Neural cell (in vitro differentiated cells): ENCODE measurements at regions not wholly inside any gene's neighbourhood (a gene's known extent, or its start where the extent isn't known, plus 50 kb on each side); places are given as distances from the start of the nearest gene placed in this dataset.

Experiments
- H2AFZ ChIP-seq: fragments of 200-600, 300-800 bp; sonication (generic), shearing (Covaris generic); 2 replicates; pipeline ENCODE4 v1.6.0; 2014; ENCODE audit warnings: low read depth, mild to moderate bottlenecking, antibody characterized with exemption, low read length, moderate library complexity
- H3F3A ChIP-seq: fragments of 200-600 bp; shearing (Covaris generic); 2 replicates; pipeline ENCODE4 v1.6.1; 2016; ENCODE audit warnings: mild to moderate bottlenecking, moderate library complexity, mixed read lengths, antibody characterized with exemption, low read length; ENCODE audit not compliant: insufficient read depth, poor library complexity, severe bottlenecking
- H3K27ac ChIP-seq: fragments of 200-600, 300-800 bp; sonication (generic), shearing (Covaris generic); 2 replicates; pipeline ENCODE4 v1.5.1; 2014; ENCODE audit warnings: mild to moderate bottlenecking, low read length, moderate library complexity
- H3K27me3 ChIP-seq: fragments of 300-800, 200-600 bp; sonication (generic), shearing (Covaris generic); 2 replicates; pipeline ENCODE4 v1.6.0; 2014; ENCODE audit warnings: mild to moderate bottlenecking, low read depth, low read length, moderate library complexity; ENCODE audit not compliant: insufficient read depth
- H3K36me3 ChIP-seq: fragments of 300-800, 200-600 bp; sonication (generic), shearing (Covaris generic); 2 replicates; pipeline ENCODE4 v1.5.1; 2014; ENCODE audit warnings: mild to moderate bottlenecking, antibody characterized with exemption, low read length, moderate library complexity; ENCODE audit not compliant: insufficient read depth
- H3K4me2 ChIP-seq: fragments of 300-800, 200-600 bp; sonication (generic), shearing (Covaris generic); 2 replicates; pipeline ENCODE4 v1.6.0; 2014; ENCODE audit warnings: mild to moderate bottlenecking, low read length
- H3K4me3 ChIP-seq: fragments of 300-800, 200-600 bp; sonication (generic), shearing (Covaris generic); 2 replicates; pipeline ENCODE4 v1.5.1; 2014; ENCODE audit warnings: mild to moderate bottlenecking, low read length, moderate library complexity
- H3K79me2 ChIP-seq: fragments of 200-600 bp; shearing (Covaris generic); replicated peaks from 2 replicates; pipeline ENCODE4 v1.6.0; 2014; ENCODE audit warnings: mild to moderate bottlenecking, low read length, moderate library complexity; ENCODE audit not compliant: insufficient read depth
- H3K9ac ChIP-seq: fragments of 300-800, 200-600 bp; sonication (generic), shearing (Covaris generic); 2 replicates; pipeline ENCODE4 v1.6.1; 2016; ENCODE audit warnings: mild to moderate bottlenecking, low read length, mixed read lengths
- H3K9me2 ChIP-seq: fragments of 200-600 bp; shearing (Covaris generic); 2 replicates; pipeline ENCODE4 v1.6.1; 2016; ENCODE audit warnings: mild to moderate bottlenecking, low read length, mixed read lengths; ENCODE audit not compliant: insufficient read depth
- H3K9me3 ChIP-seq: fragments of 200-600, 300-800 bp; sonication (generic), shearing (Covaris generic); 2 replicates; pipeline ENCODE4 v1.6.1; 2016; ENCODE audit warnings: mild to moderate bottlenecking, mixed run types, low read length, moderate library complexity, mixed read lengths
- H4K20me1 ChIP-seq: fragments of 200-600 bp; shearing (Covaris generic); 2 replicates; pipeline ENCODE4 v1.6.1; 2016; ENCODE audit warnings: mild to moderate bottlenecking, mixed run types; ENCODE audit not compliant: insufficient read depth
- EP300 ChIP-seq: fragments of 450-650 bp; conservative IDR thresholded peaks from 2 replicates; pipeline ENCODE4 v1.6.1; 2014; ENCODE audit warnings: antibody characterized with exemption, mild to moderate bottlenecking, moderate library complexity; ENCODE audit not compliant: poor library complexity, severe bottlenecking
- EZH2 ChIP-seq: fragments of 200-600, 300-800 bp; shearing (Covaris generic), sonication (generic); IDR thresholded peaks from 2 replicates; pipeline ENCODE4 v1.6.1; 2014; ENCODE audit warnings: antibody characterized with exemption, low read length, borderline replicate concordance, mild to moderate bottlenecking; ENCODE audit not compliant: insufficient read depth, poor library complexity, severe bottlenecking
- MXI1 ChIP-seq: fragments of 450-650 bp; conservative IDR thresholded peaks from 2 replicates; pipeline ENCODE4 v1.6.1; 2014; ENCODE audit warnings: antibody characterized with exemption, mild to moderate bottlenecking; ENCODE audit not compliant: poor library complexity, severe bottlenecking
- POLR2AphosphoS5 ChIP-seq: IDR thresholded peaks from 2 replicates; pipeline ENCODE4 v1.6.1; 2012
- RAD21 ChIP-seq: fragments of 450-650 bp; conservative IDR thresholded peaks from 2 replicates; pipeline ENCODE4 v1.6.1; 2014; ENCODE audit warnings: antibody characterized with exemption, mild to moderate bottlenecking, moderate library complexity
- SMC3 ChIP-seq: fragments of 450-650 bp; conservative IDR thresholded peaks from 2 replicates; pipeline ENCODE4 v1.6.1; 2014; ENCODE audit warnings: antibody characterized with exemption, mild to moderate bottlenecking, moderate library complexity; ENCODE audit not compliant: poor library complexity
- TAF1 ChIP-seq: IDR thresholded peaks from 2 replicates; pipeline ENCODE4 v1.6.1; 2012; ENCODE audit warnings: low read depth
- TF ChIP-seq, protein P1 (sequence below): IDR thresholded peaks from 2 replicates; pipeline ENCODE4 v1.6.1; 2012; ENCODE audit warnings: borderline replicate concordance
- TF ChIP-seq, protein P2 (sequence below): fragments of 450-650 bp; IDR thresholded peaks from 2 replicates; pipeline ENCODE4 v1.5.1; 2014; ENCODE audit warnings: antibody characterized with exemption, mild to moderate bottlenecking, moderate library complexity; ENCODE audit not compliant: poor library complexity, severe bottlenecking

DNA sequence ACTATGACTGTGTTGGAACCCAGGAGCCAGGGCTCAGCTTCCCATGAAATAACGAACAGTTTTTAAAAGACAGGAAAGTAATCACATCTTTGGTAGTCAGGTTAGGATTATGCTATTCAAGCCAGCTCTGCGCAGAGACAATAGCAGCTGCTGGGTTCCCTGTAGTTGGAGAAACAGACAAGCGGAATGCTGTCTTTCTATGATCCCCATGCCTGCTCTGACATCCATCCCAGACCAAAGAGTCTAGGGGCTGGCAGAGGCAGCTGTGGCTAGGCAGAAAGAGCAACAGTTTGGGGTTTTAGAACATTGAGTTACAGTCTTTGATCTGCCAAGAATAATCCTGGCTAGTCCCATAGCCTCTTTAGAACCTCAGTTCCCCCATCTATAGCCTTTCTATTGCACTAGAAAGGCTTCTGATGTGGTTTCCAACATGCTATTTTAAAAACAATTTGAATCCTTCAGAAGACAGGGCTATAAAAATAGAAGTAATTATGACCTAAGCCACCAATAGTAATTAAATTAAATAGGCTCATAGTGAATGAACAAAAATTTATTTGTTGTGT is 146.8 kb downstream of the MTX2 start:
- Histone ChIP-seq H4K20me1 (no peaks in the 10 kb centered on the region), H3K4me3 (no peak overlapping the region), H3K36me3 (no peaks in the 10 kb centered on the region), H3K9me2 (no peaks in the 10 kb centered on the region), H3K9me3 (no peaks in the 10 kb centered on the region), H3K4me2 (no peak overlapping the region), H3K9ac (no peak overlapping the region), H2AFZ (no peak overlapping the region), H3K27ac (no peak overlapping the region), H3F3A (no peaks in the 10 kb centered on the region), H3K79me2 (no peaks in the 10 kb centered on the region), H3K27me3 (no peaks in the 10 kb centered on the region)
- TF ChIP-seq POLR2AphosphoS5 (no peak), EP300 (no peak)
- TF ChIP-seq, protein P1, sequence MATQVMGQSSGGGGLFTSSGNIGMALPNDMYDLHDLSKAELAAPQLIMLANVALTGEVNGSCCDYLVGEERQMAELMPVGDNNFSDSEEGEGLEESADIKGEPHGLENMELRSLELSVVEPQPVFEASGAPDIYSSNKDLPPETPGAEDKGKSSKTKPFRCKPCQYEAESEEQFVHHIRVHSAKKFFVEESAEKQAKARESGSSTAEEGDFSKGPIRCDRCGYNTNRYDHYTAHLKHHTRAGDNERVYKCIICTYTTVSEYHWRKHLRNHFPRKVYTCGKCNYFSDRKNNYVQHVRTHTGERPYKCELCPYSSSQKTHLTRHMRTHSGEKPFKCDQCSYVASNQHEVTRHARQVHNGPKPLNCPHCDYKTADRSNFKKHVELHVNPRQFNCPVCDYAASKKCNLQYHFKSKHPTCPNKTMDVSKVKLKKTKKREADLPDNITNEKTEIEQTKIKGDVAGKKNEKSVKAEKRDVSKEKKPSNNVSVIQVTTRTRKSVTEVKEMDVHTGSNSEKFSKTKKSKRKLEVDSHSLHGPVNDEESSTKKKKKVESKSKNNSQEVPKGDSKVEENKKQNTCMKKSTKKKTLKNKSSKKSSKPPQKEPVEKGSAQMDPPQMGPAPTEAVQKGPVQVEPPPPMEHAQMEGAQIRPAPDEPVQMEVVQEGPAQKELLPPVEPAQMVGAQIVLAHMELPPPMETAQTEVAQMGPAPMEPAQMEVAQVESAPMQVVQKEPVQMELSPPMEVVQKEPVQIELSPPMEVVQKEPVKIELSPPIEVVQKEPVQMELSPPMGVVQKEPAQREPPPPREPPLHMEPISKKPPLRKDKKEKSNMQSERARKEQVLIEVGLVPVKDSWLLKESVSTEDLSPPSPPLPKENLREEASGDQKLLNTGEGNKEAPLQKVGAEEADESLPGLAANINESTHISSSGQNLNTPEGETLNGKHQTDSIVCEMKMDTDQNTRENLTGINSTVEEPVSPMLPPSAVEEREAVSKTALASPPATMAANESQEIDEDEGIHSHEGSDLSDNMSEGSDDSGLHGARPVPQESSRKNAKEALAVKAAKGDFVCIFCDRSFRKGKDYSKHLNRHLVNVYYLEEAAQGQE: no peak

DNA sequence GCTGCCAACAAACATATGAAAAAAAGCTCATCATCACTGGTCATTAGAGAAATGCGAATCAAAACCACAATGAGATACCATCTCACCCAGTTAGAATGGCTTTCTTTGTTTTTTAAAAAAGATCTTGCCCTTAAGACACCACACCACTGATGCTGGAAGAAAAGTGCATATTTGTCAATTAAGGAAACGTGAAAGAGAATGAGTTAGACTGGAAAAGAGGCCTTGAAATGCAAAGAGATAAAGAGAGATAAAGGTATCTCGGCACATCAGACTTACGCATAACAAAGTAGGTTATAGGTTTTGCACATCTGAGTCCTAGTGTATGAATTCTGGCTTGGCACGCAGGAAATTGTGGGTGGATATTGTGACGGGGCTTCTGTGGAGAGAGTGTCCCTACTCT is 149.5 kb downstream of the MTX2 start:
- no peak overlapping the region for H3K9ac ChIP-seq
- no peaks in the 10 kb centered on the region for H4K20me1 ChIP-seq
- H3K79me2 ChIP-seq: no peaks in the 10 kb centered on the region
- H2AFZ ChIP-seq: no peak overlapping the region
- no peaks in the 10 kb centered on the region for H3K27me3 ChIP-seq
- H3K9me2 ChIP-seq: no peaks in the 10 kb centered on the region
- H3F3A ChIP-seq: no peaks in the 10 kb centered on the region
- TF ChIP-seq SMC3: no peak
- TF ChIP-seq, protein P1: no peak
- no peak for TF ChIP-seq EP300
- TF ChIP-seq EZH2: no peak
- TF ChIP-seq, protein P2, sequence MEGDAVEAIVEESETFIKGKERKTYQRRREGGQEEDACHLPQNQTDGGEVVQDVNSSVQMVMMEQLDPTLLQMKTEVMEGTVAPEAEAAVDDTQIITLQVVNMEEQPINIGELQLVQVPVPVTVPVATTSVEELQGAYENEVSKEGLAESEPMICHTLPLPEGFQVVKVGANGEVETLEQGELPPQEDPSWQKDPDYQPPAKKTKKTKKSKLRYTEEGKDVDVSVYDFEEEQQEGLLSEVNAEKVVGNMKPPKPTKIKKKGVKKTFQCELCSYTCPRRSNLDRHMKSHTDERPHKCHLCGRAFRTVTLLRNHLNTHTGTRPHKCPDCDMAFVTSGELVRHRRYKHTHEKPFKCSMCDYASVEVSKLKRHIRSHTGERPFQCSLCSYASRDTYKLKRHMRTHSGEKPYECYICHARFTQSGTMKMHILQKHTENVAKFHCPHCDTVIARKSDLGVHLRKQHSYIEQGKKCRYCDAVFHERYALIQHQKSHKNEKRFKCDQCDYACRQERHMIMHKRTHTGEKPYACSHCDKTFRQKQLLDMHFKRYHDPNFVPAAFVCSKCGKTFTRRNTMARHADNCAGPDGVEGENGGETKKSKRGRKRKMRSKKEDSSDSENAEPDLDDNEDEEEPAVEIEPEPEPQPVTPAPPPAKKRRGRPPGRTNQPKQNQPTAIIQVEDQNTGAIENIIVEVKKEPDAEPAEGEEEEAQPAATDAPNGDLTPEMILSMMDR: no peak
- no peak for TF ChIP-seq RAD21
- no peak for TF ChIP-seq MXI1
- no peak for TF ChIP-seq POLR2AphosphoS5
- TF ChIP-seq TAF1: no peak
- no peak overlapping the region for H3K27ac ChIP-seq
- no peak overlapping the region for H3K4me2 ChIP-seq
- no peak overlapping the region for H3K4me3 ChIP-seq
- H3K9me3 ChIP-seq: no peaks in the 10 kb centered on the region
- no peaks in the 10 kb centered on the region for H3K36me3 ChIP-seq
